IMR-90 (cell line): ENCODE measurements at regions not wholly inside any gene's neighbourhood (a gene's known extent, or its start where the extent isn't known, plus 50 kb on each side); places are given as distances from the start of the nearest gene placed in this dataset.

Experiments
- ATAC-seq: fragments of 200-7000 bp; cut with Tn5 transposase; 2 replicates; pipeline ENCODE4 v1.9.1; 2020; ENCODE audit warnings: low read depth, mild to moderate bottlenecking, moderate library complexity
- BruUV-seq: library from RNA; stranded (reverse); fragments of 400-500 nt; replicated peaks from 2 replicates; lab custom pipeline; 2021; lab: Mats Ljungman, UMichigan
- CTCF ChIA-PET: fragments of 300-600 bp; formaldehyde crosslinking; extraction: SDS; loops from one replicate; lab custom pipeline; 2021; ENCODE audit warnings: antibody characterized with exemption; lab: Yijun Ruan, JAX
- POLR2A ChIA-PET: fragments of 300-600 bp; sonication (Branson Sonifier 250); formaldehyde crosslinking; loops from one replicate; lab custom pipeline; 2022; ENCODE audit warnings: antibody characterized with exemption; ENCODE audit not compliant: unreplicated experiment; lab: Charles Lee
- DNase-seq: peaks from one replicate; pipeline ENCODE4 v3.0.0; 2013
- H2AFZ ChIP-seq: replicated peaks from 2 replicates; pipeline ENCODE3; 2013; ENCODE audit warnings: low read length, mild to moderate bottlenecking; ENCODE audit not compliant: poor library complexity
- H2AK5ac ChIP-seq: 2 replicates; pipeline ENCODE4 v1.6.1; 2013; ENCODE audit warnings: low read depth, low read length, inconsistent platforms
- H2AK9ac ChIP-seq: replicated peaks from 2 replicates; pipeline ENCODE3; 2013; ENCODE audit warnings: mild to moderate bottlenecking, low read depth, low read length, moderate library complexity; ENCODE audit not compliant: poor library complexity
- H2BK120ac ChIP-seq: 2 replicates; pipeline ENCODE4 v1.6.1; 2013; ENCODE audit warnings: low read depth, low read length, inconsistent platforms
- H2BK15ac ChIP-seq: 3 replicates; pipeline ENCODE4 v1.6.1; 2013; ENCODE audit warnings: low read depth, low read length, inconsistent platforms
- H2BK20ac ChIP-seq: 2 replicates; pipeline ENCODE4 v1.6.1; 2013; ENCODE audit warnings: low read depth, mild to moderate bottlenecking, inconsistent platforms, low read length, moderate library complexity
- H2BK5ac ChIP-seq: 2 replicates; pipeline ENCODE4 v1.6.1; 2013; ENCODE audit warnings: mild to moderate bottlenecking, low read depth, low read length, inconsistent platforms; ENCODE audit not compliant: poor library complexity, severe bottlenecking
- H3K14ac ChIP-seq: replicated peaks from 2 replicates; pipeline ENCODE4 v1.6.1; 2013; ENCODE audit warnings: low read depth, low read length, inconsistent platforms
- H3K18ac ChIP-seq: 2 replicates; pipeline ENCODE4 v1.6.1; 2013; ENCODE audit warnings: low read depth, low read length, control low read depth
- H3K23ac ChIP-seq: 2 replicates; pipeline ENCODE4 v1.6.1; 2013; ENCODE audit warnings: low read depth, low read length, inconsistent platforms
- H3K27ac ChIP-seq: 2 replicates; pipeline ENCODE4 v1.5.1; 2013; ENCODE audit warnings: mild to moderate bottlenecking, control low read depth, low read length; ENCODE audit not compliant: insufficient read depth
- H3K27me3 ChIP-seq: 2 replicates; pipeline ENCODE4 v1.6.1; 2013; ENCODE audit warnings: low read length; ENCODE audit not compliant: control insufficient read depth, insufficient read depth
- H3K36me3 ChIP-seq: 2 replicates; pipeline ENCODE4 v1.6.1; 2013; ENCODE audit warnings: low read length, mixed read lengths; ENCODE audit not compliant: control insufficient read depth, insufficient read depth
- H3K4ac ChIP-seq: 2 replicates; pipeline ENCODE4 v1.6.1; 2013; ENCODE audit warnings: low read depth, low read length, inconsistent platforms
- H3K4me1 ChIP-seq: 2 replicates; pipeline ENCODE4 v1.6.1; 2013; ENCODE audit warnings: low read length, mixed read lengths; ENCODE audit not compliant: control insufficient read depth, insufficient read depth
- H3K4me2 ChIP-seq: 2 replicates; pipeline ENCODE4 v1.6.1; 2013; ENCODE audit warnings: low read depth, mild to moderate bottlenecking, control low read depth, low read length, moderate library complexity
- H3K4me3 ChIP-seq: 2 replicates; pipeline ENCODE4 v1.5.1; 2013; ENCODE audit warnings: low read depth, mild to moderate bottlenecking, control low read depth, low read length, moderate library complexity; ENCODE audit not compliant: insufficient read depth
- H3K56ac ChIP-seq: 2 replicates; pipeline ENCODE4 v1.6.1; 2013; ENCODE audit warnings: low read length, inconsistent platforms; ENCODE audit not compliant: insufficient read depth; ENCODE audit errors: extremely low read depth
- H3K79me1 ChIP-seq, 2 experiments: 2 replicates each; pipeline ENCODE4 v1.6.1; 2013; ENCODE audit warnings: low read length in 2 of 2, inconsistent platforms in 1 of 2, low read depth in 1 of 2
- H3K9ac ChIP-seq: 2 replicates; pipeline ENCODE4 v1.6.1; 2013; ENCODE audit warnings: low read depth, low read length, control low read depth
- H3K9me1 ChIP-seq: 2 replicates; pipeline ENCODE4 v1.6.1; 2013; ENCODE audit warnings: low read length, inconsistent platforms; ENCODE audit not compliant: insufficient read depth
- H3K9me3 ChIP-seq: 2 replicates; pipeline ENCODE4 v1.6.1; 2013; ENCODE audit warnings: low read length; ENCODE audit not compliant: control insufficient read depth, insufficient read depth
- H4K20me1 ChIP-seq: 2 replicates; pipeline ENCODE4 v1.6.1; 2013; ENCODE audit warnings: low read length, inconsistent platforms; ENCODE audit not compliant: insufficient read depth
- H4K5ac ChIP-seq: 2 replicates; pipeline ENCODE4 v1.6.1; 2013; ENCODE audit warnings: mild to moderate bottlenecking, low read depth, low read length, control low read depth
- H4K8ac ChIP-seq, 2 experiments: 2 replicates each; pipeline ENCODE4 v1.6.1; 2013; ENCODE audit warnings: low read depth in 2 of 2, low read length in 2 of 2, control low read depth in 1 of 2, inconsistent platforms in 1 of 2
- H4K91ac ChIP-seq: 2 replicates; pipeline ENCODE4 v1.6.1; 2013; ENCODE audit warnings: low read depth, low read length, inconsistent platforms; ENCODE audit not compliant: insufficient read depth
- BHLHE40 ChIP-seq: fragments of 150-350 bp; IDR thresholded peaks from 2 replicates; pipeline ENCODE4 v1.6.1; 2016; ENCODE audit warnings: mild to moderate bottlenecking, low read depth, low read length
- CEBPB ChIP-seq: IDR thresholded peaks from 2 replicates; pipeline ENCODE4 v1.6.1; 2012; ENCODE audit warnings: low read depth, low read length, improper control_type of control experiment
- CHD1 ChIP-seq: IDR thresholded peaks from 2 replicates; pipeline ENCODE4 v1.6.1; 2012; ENCODE audit warnings: low read depth, low read length, improper control_type of control experiment
- ELK1 ChIP-seq: fragments of 150-350 bp; IDR thresholded peaks from 2 replicates; pipeline ENCODE4 v1.6.1; 2016; ENCODE audit warnings: low read depth, mild to moderate bottlenecking, low read length, moderate library complexity, borderline replicate concordance
- FOS ChIP-seq: fragments of 150-350 bp; IDR thresholded peaks from 2 replicates; pipeline ENCODE4 v1.6.1; 2016; ENCODE audit warnings: low read depth, low read length
- MAFK ChIP-seq: IDR thresholded peaks from 2 replicates; pipeline ENCODE4 v1.6.1; 2012; ENCODE audit warnings: low read depth, low read length, improper control_type of control experiment
- MAZ ChIP-seq: IDR thresholded peaks from 2 replicates; pipeline ENCODE4 v1.6.1; 2012; ENCODE audit warnings: low read depth, mild to moderate bottlenecking, low read length, improper control_type of control experiment, moderate library complexity, borderline replicate concordance
- MXI1 ChIP-seq: IDR thresholded peaks from 2 replicates; pipeline ENCODE4 v1.6.1; 2012; ENCODE audit warnings: low read depth, mild to moderate bottlenecking, low read length, moderate library complexity, borderline replicate concordance
- NFE2L2 ChIP-seq: fragments of 150-350 bp; IDR thresholded peaks from 2 replicates; pipeline ENCODE4 v1.6.1; 2016; ENCODE audit warnings: low read depth, mild to moderate bottlenecking, low read length
- POLR2A ChIP-seq: IDR thresholded peaks from 2 replicates; pipeline ENCODE4 v1.6.1; 2012; ENCODE audit warnings: mild to moderate bottlenecking, low read depth, low read length
- RAD21 ChIP-seq: IDR thresholded peaks from 2 replicates; pipeline ENCODE4 v1.6.1; 2012; ENCODE audit warnings: low read length, improper control_type of control experiment
- RCOR1 ChIP-seq: IDR thresholded peaks from 2 replicates; pipeline ENCODE4 v1.6.1; 2012; ENCODE audit warnings: mild to moderate bottlenecking, low read length, improper control_type of control experiment; ENCODE audit not compliant: insufficient replicate concordance
- RFX5 ChIP-seq: IDR thresholded peaks from 2 replicates; pipeline ENCODE4 v1.8.0; 2012; ENCODE audit warnings: low read depth, mild to moderate bottlenecking, low read length, moderate library complexity
- SMC3 ChIP-seq: fragments of 150-350 bp; IDR thresholded peaks from 2 replicates; pipeline ENCODE4 v1.6.1; 2016; ENCODE audit warnings: low read depth, mild to moderate bottlenecking, antibody characterized with exemption, low read length, moderate library complexity
- USF2 ChIP-seq: fragments of 150-350 bp; IDR thresholded peaks from 2 replicates; pipeline ENCODE4 v1.6.1; 2017; ENCODE audit warnings: mild to moderate bottlenecking, antibody characterized with exemption, low read length, low read depth
- WGBS, 2 experiments: methylation state at CpG; one replicate each; pipeline versions ENCODE4 v1.1.5 to v1.1.7; 2013; ENCODE audit warnings: missing lambda C conversion rate in 2 of 2; ENCODE audit not compliant: insufficient read length in 1 of 2; ENCODE audit errors: extremely low coverage in 2 of 2; 5-methylcytosine and 5-hydroxymethylcytosine counted together
- dilution Hi-C: fragments of 300-500 bp; cut with HindIII; formaldehyde crosslinking; loops from one replicate; pipeline ENCODE4 v1.14.3; 2018; ENCODE audit warnings: low sequenced_read_pairs; ENCODE audit not compliant: unreplicated experiment
- in situ Hi-C: fragments of 300-500 bp; cut with MboI; formaldehyde crosslinking; loops from 3 replicates; pipeline ENCODE4 v1.14.3; 2019; ENCODE audit warnings: low sequenced_read_pairs, inconsistent platforms, mixed read lengths
- intact Hi-C: fragments of 100-400 bp; cut with micrococcal nuclease; formaldehyde crosslinking; loops from 2 replicates; pipeline ENCODE4 v1.10.0; 2022
- TF ChIP-seq, protein P1 (sequence below): conservative IDR thresholded peaks from 2 replicates; pipeline ENCODE4 v1.5.1; 2012; ENCODE audit warnings: mild to moderate bottlenecking, low read depth, low read length, improper control_type of control experiment

DNA sequence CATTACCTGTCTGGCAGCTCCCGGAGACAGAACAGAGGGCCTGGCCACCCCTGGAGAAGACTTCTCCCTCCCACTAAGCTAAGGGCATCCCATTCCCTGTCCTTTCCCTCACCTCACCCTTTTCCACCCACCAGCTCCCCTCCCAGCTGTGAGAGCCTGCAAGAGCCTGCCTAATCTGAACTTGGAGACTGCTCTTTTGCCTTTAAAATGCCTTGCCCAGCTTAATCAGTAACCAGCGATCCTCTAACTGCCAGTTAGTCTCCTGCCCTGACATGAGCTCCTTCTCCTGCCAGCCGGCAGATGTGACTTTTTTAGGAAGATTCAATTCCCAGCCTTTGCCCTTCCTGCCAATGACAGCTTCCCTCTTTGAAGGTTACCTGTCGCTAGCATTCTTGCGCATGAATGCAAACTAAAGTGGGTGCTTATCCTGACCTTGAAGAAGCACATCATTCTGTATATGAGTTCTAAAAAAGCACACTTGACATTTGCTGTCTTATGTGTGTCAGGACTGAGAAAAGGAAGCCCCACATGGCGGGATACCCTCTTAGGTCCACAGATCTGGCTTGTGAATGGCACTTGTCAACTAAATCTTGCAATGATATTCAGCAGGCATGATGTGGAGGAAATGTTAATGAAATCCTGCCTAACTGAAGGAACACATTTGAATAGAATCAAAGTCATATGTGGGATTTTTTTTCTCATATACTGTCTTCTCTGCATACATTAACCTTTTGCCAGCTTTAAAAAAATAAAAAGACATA lies 411.2 kb upstream of the SLC30A5 start:
- no peaks in the 10 kb centered on the region for H3K9me3 ChIP-seq
- H2BK15ac ChIP-seq = no peak overlapping the region
- no peaks in the 10 kb centered on the region for H3K9me1 ChIP-seq
- H3K4me3 ChIP-seq = no peak overlapping the region
- TF ChIP-seq RCOR1 (no peak), NFE2L2 (no peak), CHD1 (no peak), SMC3 (no peak), BHLHE40 (no peak), MAFK (no peak), MAZ (no peak), RAD21 (no peak), FOS (no peak), USF2 (no peak), RFX5 (no peak), CEBPB (no peak), POLR2A (no peak), MXI1 (no peak), ELK1 (no peak)
- TF ChIP-seq, protein P1, sequence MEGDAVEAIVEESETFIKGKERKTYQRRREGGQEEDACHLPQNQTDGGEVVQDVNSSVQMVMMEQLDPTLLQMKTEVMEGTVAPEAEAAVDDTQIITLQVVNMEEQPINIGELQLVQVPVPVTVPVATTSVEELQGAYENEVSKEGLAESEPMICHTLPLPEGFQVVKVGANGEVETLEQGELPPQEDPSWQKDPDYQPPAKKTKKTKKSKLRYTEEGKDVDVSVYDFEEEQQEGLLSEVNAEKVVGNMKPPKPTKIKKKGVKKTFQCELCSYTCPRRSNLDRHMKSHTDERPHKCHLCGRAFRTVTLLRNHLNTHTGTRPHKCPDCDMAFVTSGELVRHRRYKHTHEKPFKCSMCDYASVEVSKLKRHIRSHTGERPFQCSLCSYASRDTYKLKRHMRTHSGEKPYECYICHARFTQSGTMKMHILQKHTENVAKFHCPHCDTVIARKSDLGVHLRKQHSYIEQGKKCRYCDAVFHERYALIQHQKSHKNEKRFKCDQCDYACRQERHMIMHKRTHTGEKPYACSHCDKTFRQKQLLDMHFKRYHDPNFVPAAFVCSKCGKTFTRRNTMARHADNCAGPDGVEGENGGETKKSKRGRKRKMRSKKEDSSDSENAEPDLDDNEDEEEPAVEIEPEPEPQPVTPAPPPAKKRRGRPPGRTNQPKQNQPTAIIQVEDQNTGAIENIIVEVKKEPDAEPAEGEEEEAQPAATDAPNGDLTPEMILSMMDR = no peak
- H3K14ac ChIP-seq = no peak overlapping the region
- H3K56ac ChIP-seq = no peak overlapping the region
- ChIA-PET POLR2A (no interaction called here), CTCF (interaction anchor here (0.7 kb wide), 1 partner anchor 17 kb away, joined by 3 read pairs; no protein-coding TSS in a partner anchor)
- intact Hi-C loops (no loop called here), in situ Hi-C loops (no loop called here), dilution Hi-C loops (no loop called here)
- DNase-seq = no peak
- no peak overlapping the region for H2AK5ac ChIP-seq
- no peaks in the 10 kb centered on the region for H3K79me1 ChIP-seq
- H2BK120ac ChIP-seq = no peak overlapping the region
- H3K4me1 ChIP-seq = no peaks in the 10 kb centered on the region; the same call in 1 of the 2 replicates
- H2BK20ac ChIP-seq = 0 out of 2 replicates have a peak overlapping the region, but pooled peaks have one; percentile 1
- H3K4ac ChIP-seq = no peak overlapping the region
- no peak overlapping the region for H3K4me2 ChIP-seq
- H3K27me3 ChIP-seq = no peaks in the 10 kb centered on the region
- no TSS peak for BruUV-seq
- no peak overlapping the region for H3K23ac ChIP-seq
- H4K20me1 ChIP-seq = no peaks in the 10 kb centered on the region
- WGBS, 2 experiments = 94% methylated on average over 3 of the region's 6 CpGs; no CpG with 5 or more reads in 1 of the 2 experiments
- H4K91ac ChIP-seq = no peak overlapping the region
- no peak overlapping the region for H3K9ac ChIP-seq
- H4K8ac ChIP-seq = no peak overlapping the region
- H2AFZ ChIP-seq = no peak overlapping the region
- H2AK9ac ChIP-seq = no peak overlapping the region
- no peak overlapping the region for H3K27ac ChIP-seq
- no peak for ATAC-seq
- H4K5ac ChIP-seq = no peak overlapping the region
- H3K36me3 ChIP-seq = no peaks in the 10 kb centered on the region
- H2BK5ac ChIP-seq = no peak overlapping the region
- H3K18ac ChIP-seq = no peak overlapping the region
